Hepatic stellate cell (primary cell): ENCODE measurements at regions not wholly inside any gene's neighbourhood (a gene's known extent, or its start where the extent isn't known, plus 50 kb on each side); places are given as distances from the start of the nearest gene placed in this dataset.
"Not testable (repeated sequence)": the region's sequence is repeated elsewhere in the genome, so short reads cannot be mapped to it uniquely, and the experiment has no call there.

Experiments
- DNase-seq: peaks from one replicate; pipeline ENCODE4 v3.0.0; 2011; ENCODE audit warnings: low spot score

GRCh38 chr14:94831085-94831484 lies 61.2 kb upstream of the GSC start:
- no peak for DNase-seq

GRCh38 chr14:94827711-94828447 lies 58.0 kb upstream of the GSC start:
- DNase-seq = no peak

- DNase-seq = no peak
Observed at GRCh38 chr14:94826774-94827173, 56.9 kb upstream of the GSC start.

- DNase-seq = no peak
Observed at GRCh38 chr14:94823556-94824341, 53.8 kb upstream of the GSC start.

GRCh38 chr14:94821705-94822104 lies 51.8 kb upstream of the GSC start:
- DNase-seq = no peak

- DNase-seq = not testable (repeated sequence)
Observed at GRCh38 chr14:94820932-94821331, 51.0 kb upstream of the GSC start.
